Fibroblast of skin of right biceps (primary cell): ENCODE measurements at regions not wholly inside any gene's neighbourhood (a gene's known extent, or its start where the extent isn't known, plus 50 kb on each side); places are given as distances from the start of the nearest gene placed in this dataset.
A peak's percentile ranks its signal among the peaks of the same experiment; 100 is the strongest.

Experiments
- DNase-seq: peaks from one replicate; pipeline ENCODE4 v3.0.0-alpha.2; 2013

- no peak for DNase-seq
Observed at GRCh38 chr2:173830170-173830569, 135.0 kb downstream of the SP3 start.

DNA sequence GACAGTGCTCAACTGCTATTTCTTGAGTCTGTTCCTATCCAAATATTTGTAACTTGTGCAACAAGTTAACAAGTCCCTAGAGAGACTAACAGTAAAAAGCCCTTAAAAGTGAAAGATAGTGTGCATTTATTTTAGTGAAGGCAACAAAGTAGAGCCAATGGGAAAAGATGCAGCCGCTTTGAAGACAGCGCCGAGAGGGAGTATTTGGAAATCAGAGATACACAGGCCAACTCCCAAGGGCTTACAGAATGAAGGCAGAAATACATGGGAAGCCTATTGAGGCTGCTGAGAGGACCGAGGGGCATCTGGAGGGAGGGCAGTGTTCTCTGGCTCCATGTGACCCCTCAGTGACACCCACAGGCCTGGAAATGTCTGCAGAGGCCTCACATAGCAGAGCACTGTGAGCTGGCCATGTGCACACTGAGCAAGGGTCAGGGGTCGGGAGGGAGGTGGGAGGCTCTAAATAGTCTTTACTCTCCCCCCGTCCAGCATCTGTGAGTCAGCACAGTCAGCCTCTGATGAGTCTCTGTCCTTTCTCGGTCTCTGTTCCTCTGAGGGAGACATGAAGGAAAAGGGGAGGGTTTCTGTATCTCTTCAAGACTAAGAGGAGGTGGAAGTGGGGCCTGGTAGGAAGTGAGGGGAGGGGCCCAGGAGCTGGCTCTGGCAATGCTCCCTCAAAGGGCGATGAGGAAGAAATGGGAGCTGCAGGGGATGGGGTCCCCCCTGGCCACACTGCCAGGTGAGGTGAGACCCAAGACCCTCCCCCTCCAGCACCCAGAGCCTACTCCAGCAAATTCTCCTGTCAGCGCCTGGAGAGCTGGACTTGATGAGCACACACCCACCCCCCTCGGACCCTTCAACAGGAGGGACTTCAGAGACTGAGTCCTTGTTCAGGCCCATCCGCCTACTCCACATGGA lies 133.6 kb downstream of the SP3 start:
- peak; percentile 54 for DNase-seq

GRCh38 chr2:173834141-173834540 lies 131.0 kb downstream of the SP3 start:
- DNase-seq: no peak

DNA sequence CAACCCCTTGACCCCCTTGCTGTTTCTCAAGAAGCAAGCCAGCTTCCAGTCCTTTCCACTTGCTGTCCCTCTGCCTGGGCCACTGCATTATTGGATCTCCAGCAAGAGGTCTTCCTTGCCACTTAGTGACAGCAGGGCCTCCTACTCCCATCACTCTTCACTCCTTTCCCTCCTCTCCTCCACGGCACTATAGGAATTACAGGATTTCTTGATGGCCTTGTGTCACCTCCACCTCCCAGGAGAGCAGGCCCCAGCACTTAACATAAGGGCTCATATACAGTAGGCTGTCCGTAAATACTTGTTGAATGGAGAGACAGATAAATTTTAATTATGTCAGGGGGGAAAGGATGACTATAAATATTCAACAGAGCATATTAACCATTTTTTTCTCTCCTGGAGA lies 129.4 kb downstream of the SP3 start:
- no peak for DNase-seq

- no peak for DNase-seq
Observed at GRCh38 chr2:173841110-173841509, 124.1 kb downstream of the SP3 start.

- DNase-seq: no peak
Observed at GRCh38 chr2:173843526-173843925, 121.6 kb downstream of the SP3 start.

GRCh38 chr2:173851141-173851641 lies 114.0 kb downstream of the SP3 start:
- DNase-seq: peak; percentile 38

- DNase-seq: no peak
Observed at GRCh38 chr2:173854141-173854540, 111.0 kb downstream of the SP3 start.

DNA sequence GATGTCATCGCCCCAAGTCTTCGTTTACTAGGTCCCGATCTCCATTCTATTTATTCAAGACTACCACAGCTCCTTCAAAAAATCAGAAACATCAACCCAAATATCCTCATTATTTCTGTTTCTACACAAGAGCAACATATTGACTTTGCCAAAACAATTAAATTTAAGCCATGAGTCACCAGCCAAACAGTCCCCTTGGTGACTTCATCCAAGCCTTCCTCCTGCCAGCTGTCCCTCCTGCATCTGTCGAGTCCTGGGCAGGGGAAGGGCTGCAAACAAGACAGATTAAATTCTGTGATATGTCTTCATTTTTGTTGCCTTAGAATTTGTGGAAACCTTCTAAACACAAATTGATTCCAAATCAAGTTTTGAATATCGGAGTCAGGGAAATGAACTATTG lies 110.3 kb downstream of the SP3 start:
- DNase-seq: peak; percentile 65

DNA sequence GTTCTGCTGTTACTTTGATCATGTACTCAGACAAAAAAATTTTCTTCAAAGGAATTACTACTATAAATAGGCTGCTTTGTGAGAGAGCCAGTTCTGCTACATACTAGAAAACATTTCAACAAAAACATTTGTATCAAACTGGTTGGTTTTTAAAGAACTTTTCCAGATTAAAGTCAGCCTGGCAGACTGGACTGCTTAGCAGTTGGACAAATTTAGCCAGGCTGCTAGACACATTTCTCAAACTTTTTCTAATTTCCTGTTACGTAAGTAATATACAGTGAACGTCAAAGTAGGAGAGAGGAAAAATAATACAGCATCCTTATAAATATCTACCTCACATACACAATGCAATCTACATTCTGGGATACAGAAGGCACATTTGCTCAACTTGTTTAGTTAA lies 109.5 kb downstream of the SP3 start:
- DNase-seq: no peak
